Left cardiac atrium (tissue), 4 donors: ENCODE measurements at regions not wholly inside any gene's neighbourhood (a gene's known extent, or its start where the extent isn't known, plus 50 kb on each side); places are given as distances from the start of the nearest gene placed in this dataset.

Source experiments
- ATAC-seq, 2 donors: fragments of 200-7000 bp; cut with Tn5 transposase; one replicate each; pipeline ENCODE4 v1.9.1; 2020; ENCODE audit warnings: mild to moderate bottlenecking in 2 of 2, moderate library complexity in 2 of 2
- DNase-seq: peaks from one replicate; pipeline ENCODE4 v3.0.0-alpha.2; 2020
- intact Hi-C, 2 donors: fragments of 100-400 bp; cut with DNase I; formaldehyde crosslinking; loops; one replicate each; pipeline versions ENCODE4 v1.14.1 to v1.15.1; 2022 to 2023
- donor health status: DM: no; HTN: yes; CAD: no.
- donor health status: DM: no; HTN: yes; CAD: no; lungs with severe emphysema.
- donor health status: DM: yes; HTN: yes; CAD: no.
- donor health status: Dilated cardiomyopathy.

DNA sequence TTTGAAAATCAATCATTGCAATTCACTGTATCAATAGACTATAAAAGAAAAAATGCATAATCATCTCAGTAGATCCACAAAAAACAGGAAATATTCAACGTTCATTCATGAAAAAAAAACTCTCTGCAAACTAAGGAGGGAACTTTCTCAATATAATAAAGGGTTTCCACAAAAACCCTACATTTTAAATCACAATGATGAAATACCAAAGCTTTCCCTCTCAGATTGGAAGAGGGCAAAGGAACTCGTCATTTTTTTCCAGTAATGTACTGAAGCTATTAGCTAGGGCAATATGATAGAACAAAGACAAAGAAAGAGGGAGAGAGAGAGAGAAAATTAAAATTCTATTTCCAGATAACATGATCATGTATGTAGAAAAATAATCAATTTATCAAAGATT is 167.1 kb upstream of the RBMS1 start:
- no peak for DNase-seq
- intact Hi-C loops: no loop called here
- no peak for ATAC-seq

DNA sequence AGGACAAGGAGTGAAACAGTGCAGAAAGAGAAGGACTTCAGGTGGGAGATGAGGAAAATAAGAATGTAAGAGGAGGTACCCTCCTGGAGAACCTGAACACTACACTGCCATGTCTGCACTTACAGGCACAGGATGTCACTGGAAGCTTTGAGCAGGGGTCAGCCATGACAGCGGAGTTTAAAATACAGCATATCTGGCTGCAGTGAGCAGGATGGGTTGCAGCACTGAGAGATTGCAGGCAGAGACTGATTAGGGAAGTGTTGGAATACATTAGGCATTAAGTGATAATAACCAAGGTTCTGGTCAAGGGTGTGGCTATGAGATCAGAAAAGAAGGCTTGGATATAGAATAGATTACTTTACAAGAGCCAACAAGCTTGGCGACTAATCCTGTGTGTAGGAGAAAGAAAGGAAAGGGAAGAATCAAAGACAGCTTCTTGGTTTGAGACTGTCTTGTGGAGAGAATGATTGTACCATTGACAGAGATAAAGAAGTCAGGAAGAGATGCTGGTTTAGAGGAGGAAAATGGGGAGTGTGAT is 171.1 kb upstream of the RBMS1 start:
- intact Hi-C loops: no loop called here
- DNase-seq (no peak), ATAC-seq (peak; percentile 20 to 41)

DNA sequence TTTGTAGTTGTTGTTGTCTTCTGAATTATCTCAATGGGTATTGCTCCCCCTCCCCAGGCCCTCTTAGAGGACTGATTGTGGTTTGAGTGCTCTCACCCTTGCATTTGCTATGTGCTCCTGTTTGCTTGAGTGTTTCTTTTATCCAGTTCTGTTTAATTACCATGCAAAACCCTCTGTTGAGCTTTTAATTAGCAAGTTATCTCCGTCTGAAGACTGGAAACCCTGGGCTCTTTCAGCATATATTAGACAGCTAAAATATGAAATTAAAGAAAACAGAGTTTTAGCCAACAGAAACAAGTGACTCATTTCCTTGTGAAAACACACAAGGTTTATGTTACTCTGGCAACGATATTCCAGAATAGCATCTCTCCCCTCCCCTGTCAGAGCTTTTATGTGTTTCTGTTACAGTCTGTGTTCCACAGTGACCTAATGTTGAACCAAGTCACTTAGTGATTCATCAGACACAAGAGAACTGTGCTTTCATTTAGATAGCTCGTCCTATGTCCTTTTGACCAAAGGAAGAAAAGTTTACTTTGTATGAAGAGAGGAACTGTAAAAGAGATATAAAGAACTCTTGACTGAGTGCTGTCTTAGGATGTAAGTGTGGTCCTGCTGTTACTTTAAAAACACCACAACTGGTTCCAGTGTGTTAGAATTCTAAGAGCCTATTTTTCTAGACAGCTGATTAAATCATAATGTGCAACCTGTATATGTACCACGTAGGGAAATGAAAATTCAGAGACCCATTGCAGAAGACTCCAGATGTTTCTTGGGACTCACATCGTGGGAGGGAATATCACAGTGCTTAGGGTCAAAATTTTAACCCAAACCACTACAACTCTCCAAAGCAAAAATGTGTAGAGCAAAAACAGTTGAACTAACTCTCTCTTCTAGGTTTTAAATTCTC is 172.8 kb upstream of the RBMS1 start:
- DNase-seq (no peak), ATAC-seq (peak; percentile 95 to 99)
- intact Hi-C loops: no loop called here

DNA sequence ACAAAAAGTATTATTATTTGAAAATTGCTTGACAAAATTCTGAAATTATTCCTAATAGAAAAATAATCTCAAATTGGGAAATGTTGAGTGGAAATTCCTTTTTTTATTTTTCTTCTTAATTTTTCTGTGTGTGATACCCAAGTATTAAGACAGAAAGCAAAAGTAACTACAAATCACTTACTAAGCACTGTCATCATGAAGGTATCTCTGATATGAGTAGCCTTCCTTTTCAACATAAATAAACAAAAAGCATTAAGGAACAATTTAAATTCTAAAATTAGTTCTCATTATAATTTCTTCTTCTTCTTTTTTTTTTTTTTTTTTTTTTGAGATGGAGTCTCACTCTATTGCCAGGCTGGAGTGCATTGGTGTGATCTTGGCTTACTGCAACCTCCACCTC is 174.2 kb upstream of the RBMS1 start:
- DNase-seq (no peak), ATAC-seq (no peak)
- intact Hi-C loops: no loop called here

DNA sequence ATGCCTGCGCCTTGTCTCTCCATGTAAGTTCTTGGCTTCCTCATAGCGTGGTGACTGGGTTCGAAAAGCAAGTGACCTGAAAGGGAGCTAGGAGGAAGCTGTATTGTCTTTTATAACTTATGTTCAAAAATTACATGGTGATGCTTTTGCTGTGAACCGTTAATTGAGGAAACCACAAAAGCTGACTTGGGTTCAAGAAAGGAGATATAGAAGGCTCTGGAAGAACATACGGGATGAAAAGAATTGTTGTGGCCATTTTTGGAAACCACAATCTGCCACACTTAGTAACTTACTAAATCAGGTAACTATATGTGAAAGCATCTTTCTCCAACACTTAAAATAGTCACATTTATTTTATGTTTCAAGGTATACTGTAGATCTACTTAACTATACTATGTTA is 177.0 kb upstream of the RBMS1 start:
- intact Hi-C loops: loop anchor here in 1 of 2 donors (10.0 kb wide), 1 partner anchor 226 kb away; no protein-coding TSS in a partner anchor
- DNase-seq (no peak), ATAC-seq (no peak)

DNA sequence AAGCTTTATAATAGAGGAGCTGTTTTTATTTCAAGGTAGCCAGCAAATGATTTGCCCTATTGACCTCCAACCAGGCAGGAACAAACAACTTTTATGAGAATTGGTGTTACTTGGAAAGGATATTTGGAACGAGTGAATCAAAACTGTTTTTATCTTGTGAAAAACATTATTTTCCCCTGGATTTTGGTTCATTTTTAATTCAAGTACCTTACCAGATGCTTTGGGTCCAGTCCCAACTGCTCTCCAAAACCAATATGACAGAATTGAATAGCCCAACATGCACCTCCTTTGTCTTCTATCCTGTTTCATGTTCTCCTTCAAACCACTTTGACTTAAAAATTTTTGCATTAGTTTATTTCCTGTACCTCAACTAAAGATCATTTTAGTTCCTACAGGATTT is 178.6 kb upstream of the RBMS1 start:
- ATAC-seq (no peak), DNase-seq (no peak)
- intact Hi-C loops: loop anchor here in 1 of 2 donors (10.0 kb wide), 1 partner anchor 227 kb away; no protein-coding TSS in a partner anchor

DNA sequence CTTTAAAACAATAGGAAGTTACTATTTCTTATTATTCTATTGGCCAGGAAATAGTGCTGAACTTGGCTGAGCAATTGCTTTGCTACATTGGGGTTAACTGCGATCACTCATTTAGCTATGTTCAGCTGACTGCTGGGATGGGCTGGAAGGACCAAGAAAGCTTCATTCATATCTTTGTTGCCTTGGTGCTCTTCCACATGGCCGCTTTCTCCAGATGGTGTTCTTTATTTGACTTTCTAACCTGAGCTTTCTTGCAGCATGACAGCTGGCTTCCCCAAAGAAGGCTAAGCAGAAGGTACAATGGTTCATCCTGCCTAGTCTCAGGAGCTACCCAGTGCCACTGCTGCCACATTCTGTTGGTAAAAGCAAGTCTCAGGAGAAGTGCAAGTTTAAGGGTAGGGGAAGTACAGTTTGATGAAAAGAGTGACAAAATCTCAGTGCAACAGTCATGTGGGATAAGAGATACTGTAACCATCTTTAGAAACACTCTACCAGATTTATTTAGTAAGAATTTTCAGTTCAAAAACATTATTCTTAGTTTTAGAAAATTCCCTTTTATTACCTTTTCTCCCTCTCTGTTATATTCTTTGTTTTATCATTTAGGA is 180.6 kb upstream of the RBMS1 start:
- DNase-seq (no peak), ATAC-seq (peak in 1 of 2 donors; percentile 55)
- intact Hi-C loops: loop anchor here in 1 of 2 donors (10.0 kb wide), 1 partner anchor 229 kb away; no protein-coding TSS in a partner anchor

DNA sequence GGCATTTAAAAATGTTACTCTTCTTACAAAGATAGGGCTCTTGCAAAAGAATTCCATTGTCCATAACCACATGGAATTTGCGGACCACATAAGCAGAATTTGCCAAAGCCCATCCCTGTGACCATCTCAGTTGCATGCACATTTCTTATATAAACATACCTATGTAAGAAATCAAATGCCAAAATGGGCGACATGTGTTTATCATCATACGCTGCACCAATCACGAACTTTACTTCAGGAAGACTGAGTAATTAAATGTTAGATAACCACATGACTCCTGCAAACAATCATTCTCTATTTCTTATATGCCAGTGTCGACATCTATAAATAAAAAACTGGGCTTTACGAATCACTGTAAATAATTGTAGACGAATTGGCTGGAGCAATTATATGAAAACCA is 186.1 kb upstream of the RBMS1 start:
- DNase-seq: no peak
- intact Hi-C loops: loop anchor here in 1 of 2 donors (10.0 kb wide), 1 partner anchor 235 kb away; no protein-coding TSS in a partner anchor
- ATAC-seq: no peak

DNA sequence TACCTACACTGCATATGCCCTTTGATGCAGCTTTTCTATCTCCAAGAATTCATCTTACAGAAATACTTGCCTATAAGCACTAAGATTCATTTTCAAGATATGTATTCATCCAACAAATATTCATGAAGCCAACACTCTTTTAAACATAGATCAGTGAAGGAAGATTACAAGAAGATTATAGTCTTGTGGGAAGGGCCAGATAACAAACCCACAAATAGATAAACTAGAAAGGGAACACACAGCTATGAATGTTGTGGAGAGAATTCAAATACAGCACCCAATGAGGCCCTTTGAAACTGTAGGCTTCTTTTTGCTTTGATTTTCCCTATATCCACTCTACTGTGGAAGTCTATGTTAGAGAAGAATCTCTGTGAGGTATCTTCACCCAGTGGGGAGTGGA is 186.7 kb upstream of the RBMS1 start:
- intact Hi-C loops: no loop called here
- ATAC-seq (no peak), DNase-seq (no peak)

DNA sequence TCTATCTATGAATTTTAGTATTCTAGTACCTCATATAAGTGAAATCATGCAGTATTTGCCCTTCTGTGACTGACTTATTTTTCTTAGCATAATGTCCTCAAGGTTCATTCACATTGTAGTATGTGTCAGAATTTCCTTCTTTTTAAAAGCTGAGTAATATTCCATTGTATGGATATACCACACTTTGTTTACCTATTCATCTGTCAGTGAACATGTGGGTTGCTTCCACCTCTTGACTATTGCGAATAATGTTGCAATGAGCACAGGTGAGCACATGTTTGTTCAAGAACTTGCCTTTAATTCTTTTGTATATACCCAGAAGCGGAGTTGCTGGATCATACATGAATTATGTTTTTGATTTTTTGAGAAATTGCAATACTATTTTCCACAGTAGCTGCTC is 187.4 kb upstream of the RBMS1 start:
- intact Hi-C loops: no loop called here
- no peak for ATAC-seq
- DNase-seq: no peak

DNA sequence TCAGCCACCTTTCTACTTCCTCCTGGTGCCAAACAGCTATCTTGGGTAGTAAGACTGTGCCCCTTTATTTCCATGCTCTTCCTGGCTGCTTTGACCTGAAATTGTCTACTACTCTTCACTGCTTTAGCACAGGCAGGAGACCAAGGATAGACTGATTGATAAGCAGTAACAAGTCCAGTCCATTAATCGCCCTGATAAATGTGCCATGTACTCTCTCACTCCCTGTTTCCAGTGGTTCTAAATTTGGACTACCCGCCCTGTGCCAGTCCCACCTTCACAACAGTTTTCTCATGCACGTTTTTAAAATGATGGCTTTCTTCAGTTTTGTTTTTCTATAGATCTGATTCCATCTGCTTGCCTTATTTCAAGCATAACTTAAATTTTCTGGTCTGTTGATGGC is 189.6 kb upstream of the RBMS1 start:
- DNase-seq (no peak), ATAC-seq (no peak)
- intact Hi-C loops: no loop called here

DNA sequence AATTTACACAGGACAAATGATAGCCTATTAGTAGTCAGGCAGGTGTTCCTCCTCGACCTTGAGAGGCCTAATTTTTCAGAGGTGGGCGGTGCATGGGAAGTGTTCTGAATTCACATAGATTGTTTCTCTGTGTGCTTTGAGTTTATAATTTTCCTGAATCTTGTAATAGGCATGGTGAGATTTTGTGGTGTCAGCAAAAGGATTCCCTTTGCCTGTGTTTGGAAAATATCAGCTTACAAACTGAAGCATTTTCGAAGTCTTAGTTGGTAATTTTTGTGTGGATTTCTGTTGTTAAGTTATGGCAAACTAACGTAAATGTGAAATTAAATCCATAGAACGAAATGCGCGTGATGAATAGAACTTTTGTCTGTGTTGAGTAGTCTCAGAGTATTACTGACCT is 194.0 kb upstream of the RBMS1 start:
- no peak for DNase-seq
- intact Hi-C loops: no loop called here
- ATAC-seq: no peak

DNA sequence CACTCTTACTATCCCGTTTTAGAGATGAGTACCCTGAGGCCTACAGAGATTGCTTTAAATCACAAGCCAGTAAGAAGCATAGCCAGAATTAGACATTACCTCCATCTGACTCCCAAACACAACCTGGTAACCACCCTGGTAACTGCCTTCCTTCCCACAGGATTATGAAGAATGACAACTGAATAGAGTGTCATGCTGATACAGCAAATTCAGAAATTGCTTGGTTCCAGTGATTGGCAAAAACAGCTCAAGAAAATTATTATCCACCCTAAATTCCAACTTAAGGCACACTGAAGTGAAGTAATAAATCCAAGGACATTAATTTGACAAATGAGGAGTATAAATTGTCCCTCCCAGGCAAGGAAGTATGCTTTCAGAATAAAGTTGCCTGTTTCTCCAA is 195.8 kb upstream of the RBMS1 start:
- intact Hi-C loops: no loop called here
- DNase-seq: no peak

DNA sequence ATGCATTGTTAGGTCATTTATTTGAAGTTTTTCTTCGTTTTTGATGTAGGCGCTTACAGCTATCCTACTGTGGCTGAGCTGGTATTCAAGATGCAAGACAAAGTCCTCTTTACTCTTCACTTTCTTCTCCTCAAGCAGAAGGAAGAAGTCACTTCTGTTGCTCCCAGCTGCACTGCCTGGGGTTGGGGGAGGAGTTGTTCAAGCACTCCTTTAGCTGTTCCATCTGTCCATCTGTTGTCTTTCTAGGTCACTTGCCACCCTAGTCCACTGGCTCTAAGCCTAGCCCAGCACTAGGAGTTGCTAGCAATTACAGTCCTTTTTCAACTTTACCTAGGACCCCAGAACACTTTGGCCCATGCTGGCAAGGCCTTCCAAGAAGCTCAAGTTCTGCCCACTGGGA is 200.6 kb upstream of the RBMS1 start:
- intact Hi-C loops: no loop called here
- DNase-seq (no peak), ATAC-seq (no peak)

More for the DNA sequence above, 195.8 kb upstream of the RBMS1 start:
- ATAC-seq: no peak

DNA sequence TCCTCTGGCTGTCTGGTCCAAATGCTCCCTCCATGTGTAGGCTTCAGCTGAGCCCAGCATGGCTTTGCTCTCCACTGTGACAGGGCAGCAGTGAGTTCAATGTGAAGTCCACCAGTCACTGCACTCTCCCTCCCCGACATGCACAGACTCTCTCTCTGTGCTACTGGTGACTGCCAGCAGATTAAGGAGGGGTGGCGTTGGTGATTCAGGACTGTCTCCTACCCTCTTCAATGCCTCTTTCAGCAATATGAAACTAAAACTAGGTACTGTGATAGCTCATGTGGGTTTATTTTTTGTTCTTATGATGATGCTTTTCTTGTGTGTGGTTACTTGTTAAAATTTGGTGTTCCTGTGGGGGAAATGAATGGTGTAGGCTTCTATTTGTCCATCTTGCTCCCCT is 201.0 kb upstream of the RBMS1 start:
- no peak for DNase-seq
- intact Hi-C loops: no loop called here
- peak in 1 of 2 donors; percentile 54 for ATAC-seq

DNA sequence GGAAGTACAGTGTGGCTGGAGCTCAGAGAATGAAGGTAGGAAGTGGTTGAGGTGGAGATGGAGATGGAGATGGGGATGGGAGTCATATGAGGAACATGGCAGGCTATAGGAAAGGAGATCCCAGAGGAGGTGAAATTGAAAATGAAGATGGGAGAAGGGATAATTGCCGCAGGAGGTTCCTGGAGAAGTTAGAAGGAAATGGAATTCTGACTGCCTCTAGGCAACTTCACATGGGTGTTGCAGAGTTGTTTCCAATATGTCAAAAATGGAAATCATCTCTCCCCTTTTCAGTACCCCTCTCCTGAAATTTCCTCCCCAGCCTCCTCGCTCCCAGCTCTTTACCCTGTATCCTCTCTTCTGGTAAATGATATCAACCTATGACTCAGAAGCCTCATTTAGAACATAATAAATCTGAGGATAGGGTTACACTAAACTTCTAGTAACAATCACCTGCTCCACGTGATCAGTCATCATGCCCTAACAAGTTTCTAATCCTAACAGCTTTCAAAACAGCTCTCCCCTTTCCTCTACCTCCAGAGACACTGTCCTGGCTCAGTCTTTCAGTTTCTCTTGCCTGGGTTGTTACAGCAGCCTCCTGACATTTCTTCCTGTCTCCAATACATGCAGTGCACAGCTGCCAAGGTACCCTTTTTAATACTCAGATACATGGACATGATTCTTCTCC is 201.9 kb upstream of the RBMS1 start:
- intact Hi-C loops: no loop called here
- ATAC-seq: peak in 1 of 2 donors; percentile 48

DNA sequence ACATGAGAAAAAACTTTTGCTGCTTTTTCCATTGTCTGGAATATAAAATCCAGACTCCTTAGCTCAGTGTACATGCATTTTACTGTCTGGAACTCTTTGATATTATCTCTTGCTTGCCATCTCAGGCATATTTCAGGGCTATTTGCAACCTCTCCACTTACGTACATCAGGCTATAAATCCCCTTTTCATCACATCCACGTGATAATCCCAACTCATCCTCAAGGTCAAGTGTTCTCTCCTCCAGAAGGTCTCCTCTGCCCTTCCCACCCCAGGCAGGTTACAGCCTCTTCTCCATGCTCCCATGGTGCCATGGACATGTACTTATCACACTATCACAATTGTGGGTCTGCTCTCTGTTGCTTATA is 202.5 kb upstream of the RBMS1 start:
- DNase-seq: no peak
- intact Hi-C loops: no loop called here
- ATAC-seq: peak in 1 of 2 donors; percentile 50

More for the DNA sequence above, 201.9 kb upstream of the RBMS1 start:
- DNase-seq: no peak

DNA sequence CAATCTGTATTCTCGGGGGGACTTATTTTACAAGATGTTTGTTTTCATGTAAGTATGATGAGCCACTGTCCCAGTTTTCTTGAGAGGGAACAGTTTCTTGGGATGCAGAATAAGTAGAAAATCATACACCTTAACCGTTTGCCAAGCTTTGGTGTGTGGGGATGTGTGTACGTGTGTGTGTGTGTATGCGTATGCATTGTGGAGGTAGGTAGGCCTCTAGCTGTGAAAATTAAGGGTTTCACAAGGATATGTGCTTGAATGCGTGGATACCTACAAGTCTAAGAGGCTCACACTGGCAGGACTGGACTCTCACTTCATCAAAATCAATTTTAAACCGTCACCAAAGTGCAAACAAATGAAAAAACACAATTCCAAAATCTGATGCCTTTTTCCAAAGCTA is 204.2 kb upstream of the RBMS1 start:
- ATAC-seq (no peak), DNase-seq (no peak)
- intact Hi-C loops: no loop called here

DNA sequence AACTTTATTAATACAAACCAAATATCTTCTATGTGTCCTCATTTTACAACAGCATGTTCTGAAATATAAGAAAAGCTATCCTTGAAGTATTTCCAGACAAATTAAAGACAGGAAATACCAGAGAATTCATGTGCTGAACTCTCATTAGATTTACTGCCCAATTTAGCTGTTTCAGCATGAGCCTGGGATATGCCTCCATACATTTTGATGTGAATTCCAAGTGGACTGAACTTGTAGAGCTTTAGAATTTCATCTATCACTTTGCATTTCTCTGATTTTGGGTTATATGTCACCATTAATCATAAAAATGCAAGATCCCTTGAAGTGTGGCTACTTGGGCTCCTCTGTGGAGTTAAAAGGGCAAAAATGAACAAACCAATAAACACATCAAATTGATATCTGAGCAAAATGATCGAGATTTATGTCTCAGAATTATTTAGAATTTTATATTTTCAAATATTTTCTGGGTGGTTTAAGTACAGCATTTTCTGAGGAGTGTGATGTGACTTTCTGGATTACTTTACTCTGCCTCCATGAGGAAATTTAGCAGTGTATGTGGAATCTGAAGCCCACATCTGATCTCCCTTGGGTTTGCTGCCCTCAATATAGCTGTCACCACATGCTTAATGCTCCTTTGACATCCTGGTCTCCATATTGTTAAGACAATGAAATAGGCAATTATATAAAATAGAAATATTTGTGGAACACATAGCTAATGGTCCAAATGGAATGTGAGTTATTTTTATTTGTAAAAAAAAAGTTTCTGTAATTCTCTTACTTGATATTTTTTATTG is 206.6 kb upstream of the RBMS1 start:
- no peak for DNase-seq
- intact Hi-C loops: no loop called here
- no peak for ATAC-seq
